Glomerular visceral epithelial cell (primary cell): ENCODE measurements at regions not wholly inside any gene's neighbourhood (a gene's known extent, or its start where the extent isn't known, plus 50 kb on each side); places are given as distances from the start of the nearest gene placed in this dataset.
"Not testable (repeated sequence)": the region's sequence is repeated elsewhere in the genome, so short reads cannot be mapped to it uniquely, and the experiment has no call there.

Source experiments
- DNase-seq: peaks from one replicate; pipeline ENCODE4 v3.0.0-alpha.2; 2016; ENCODE audit errors: extremely low spot score

- not testable (repeated sequence) for DNase-seq
Observed at GRCh38 chr4:10388146-10388545, 69.1 kb downstream of the ZNF518B start.

GRCh38 chr4:10385994-10386394, 71.2 kb downstream of the ZNF518B start:
- DNase-seq: no peak

- DNase-seq: no peak
Observed at GRCh38 chr4:10384974-10385373, 72.3 kb downstream of the ZNF518B start.

- no peak for DNase-seq
Observed at GRCh38 chr4:10383417-10383816, 73.8 kb downstream of the ZNF518B start.

- not testable (repeated sequence) for DNase-seq
Observed at GRCh38 chr4:10382171-10382570, 75.1 kb downstream of the ZNF518B start.

GRCh38 chr4:10381146-10381545, 76.1 kb downstream of the ZNF518B start:
- DNase-seq: no peak

GRCh38 chr4:10380735-10381134, 76.5 kb downstream of the ZNF518B start:
- no peak for DNase-seq

GRCh38 chr4:10371869-10372471, 85.3 kb downstream of the ZNF518B start:
- no peak for DNase-seq

- no peak for DNase-seq
Observed at GRCh38 chr4:10371121-10371520, 86.1 kb downstream of the ZNF518B start.

GRCh38 chr4:10369517-10369916, 87.7 kb downstream of the ZNF518B start:
- no peak for DNase-seq

- DNase-seq: no peak
Observed at GRCh38 chr4:10366628-10367027, 90.6 kb downstream of the ZNF518B start.

GRCh38 chr4:10364194-10364593, 93.0 kb downstream of the ZNF518B start:
- DNase-seq: no peak

- DNase-seq: no peak
Observed at GRCh38 chr4:10354746-10355145, 102.5 kb downstream of the ZNF518B start.

- no peak for DNase-seq
Observed at GRCh38 chr4:10354225-10354624, 103.0 kb downstream of the ZNF518B start.

- no peak for DNase-seq
Observed at GRCh38 chr4:10353110-10353509, 104.1 kb downstream of the ZNF518B start.

GRCh38 chr4:10348241-10348640, 109.0 kb downstream of the ZNF518B start:
- no peak for DNase-seq

GRCh38 chr4:10347815-10348214, 109.4 kb downstream of the ZNF518B start:
- DNase-seq: no peak

- no peak for DNase-seq
Observed at GRCh38 chr4:10347281-10347795, 109.9 kb downstream of the ZNF518B start.

- DNase-seq: no peak
Observed at GRCh38 chr4:10346023-10346422, 111.2 kb downstream of the ZNF518B start.

GRCh38 chr4:10345381-10345784, 111.8 kb downstream of the ZNF518B start:
- no peak for DNase-seq

GRCh38 chr4:10344824-10345223, 112.4 kb downstream of the ZNF518B start:
- no peak for DNase-seq

- no peak for DNase-seq
Observed at GRCh38 chr4:10343656-10344055, 113.6 kb downstream of the ZNF518B start.

- no peak for DNase-seq
Observed at GRCh38 chr4:10342866-10343265, 114.4 kb downstream of the ZNF518B start.

- DNase-seq: no peak
Observed at GRCh38 chr4:10336471-10336870, 120.8 kb downstream of the ZNF518B start.
